Stimulated activated CD4-positive, alpha-beta T cell treated with anti-CD3 and anti-CD28 coated beads, Interleukin-15, amount 100 ng/mL, for 48 hours (primary cell): ENCODE measurements at regions not wholly inside any gene's neighbourhood (a gene's known extent, or its start where the extent isn't known, plus 50 kb on each side); places are given as distances from the start of the nearest gene placed in this dataset.
A peak's percentile ranks its signal among the peaks of the same experiment; 100 is the strongest.

Experiments
- DNase-seq, 2 donors: peaks; one replicate each; pipeline ENCODE4 v3.0.0-alpha.2; 2020; ENCODE audit warnings: low read depth in 2 of 2

DNA sequence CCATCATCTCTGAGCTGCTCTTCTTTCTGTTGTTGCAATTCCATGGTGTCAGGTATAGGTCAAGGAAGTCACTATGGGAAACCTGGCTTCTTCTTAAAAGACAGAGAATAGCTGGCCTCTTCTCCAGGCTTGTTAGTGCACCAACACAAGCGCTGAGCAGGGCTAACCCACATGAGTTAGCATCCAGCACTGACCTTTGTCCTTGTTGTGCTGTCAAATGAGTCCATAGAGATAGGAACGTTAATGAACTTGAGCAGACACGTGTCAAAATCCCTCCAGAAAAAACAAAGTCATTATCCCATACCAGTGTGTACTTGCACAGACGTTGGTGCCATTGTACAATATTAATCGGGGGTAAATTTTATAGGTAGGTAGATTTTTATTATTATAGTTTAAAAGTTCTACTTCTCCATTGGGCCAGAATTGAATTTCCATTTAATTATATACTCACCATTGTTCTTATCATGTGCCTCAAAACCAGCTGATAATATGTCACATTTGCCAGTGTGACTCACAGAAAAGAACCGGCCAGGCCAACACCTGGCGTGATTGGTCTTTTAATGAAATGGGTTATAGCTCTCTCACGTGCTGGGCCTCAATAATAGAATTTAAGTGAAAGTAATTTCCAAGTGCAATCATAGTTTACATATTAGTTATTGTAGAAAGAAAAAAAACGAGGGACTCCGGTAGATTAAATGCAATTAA, 468.8 kb upstream of the MGMT start:
- no peak for DNase-seq

DNA sequence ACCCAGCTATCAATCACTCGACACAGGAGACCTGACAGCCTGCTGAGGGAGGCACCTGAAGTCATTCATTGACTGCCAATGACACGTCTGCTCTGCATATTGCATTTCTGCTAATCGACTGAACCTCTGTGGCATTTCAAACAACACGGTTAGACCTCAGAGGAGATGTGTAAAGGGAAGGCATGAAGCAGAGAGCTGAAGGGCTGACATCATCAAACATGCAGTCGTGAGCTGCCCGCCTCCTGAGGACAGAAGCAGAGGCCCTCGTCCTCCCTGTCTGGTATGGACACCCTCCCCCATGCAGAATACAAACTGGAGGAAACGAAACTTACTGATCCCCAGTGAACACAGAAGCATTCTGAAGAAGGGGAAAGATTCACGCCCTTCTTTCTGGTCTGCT, 462.6 kb upstream of the MGMT start:
- DNase-seq = no peak

DNA sequence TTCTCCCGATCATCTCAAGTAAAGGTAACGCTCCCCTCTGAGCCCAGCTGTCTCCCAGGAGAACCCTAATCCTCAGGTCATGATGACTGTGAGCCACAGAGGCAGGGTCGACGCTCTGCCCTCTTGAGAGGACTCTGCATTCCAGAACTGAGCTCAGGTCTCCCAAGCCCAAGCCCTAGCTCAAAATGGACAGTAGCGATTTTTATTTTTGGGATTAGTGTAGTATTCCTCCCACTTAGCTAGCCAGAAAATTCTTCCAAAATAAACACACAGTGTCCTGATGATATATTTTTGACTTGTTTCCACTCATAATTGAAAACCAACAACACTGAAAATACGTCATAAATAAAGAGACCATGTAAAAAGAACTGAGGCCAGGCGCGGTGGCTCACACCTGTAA, 462.0 kb upstream of the MGMT start:
- no peak for DNase-seq

DNA sequence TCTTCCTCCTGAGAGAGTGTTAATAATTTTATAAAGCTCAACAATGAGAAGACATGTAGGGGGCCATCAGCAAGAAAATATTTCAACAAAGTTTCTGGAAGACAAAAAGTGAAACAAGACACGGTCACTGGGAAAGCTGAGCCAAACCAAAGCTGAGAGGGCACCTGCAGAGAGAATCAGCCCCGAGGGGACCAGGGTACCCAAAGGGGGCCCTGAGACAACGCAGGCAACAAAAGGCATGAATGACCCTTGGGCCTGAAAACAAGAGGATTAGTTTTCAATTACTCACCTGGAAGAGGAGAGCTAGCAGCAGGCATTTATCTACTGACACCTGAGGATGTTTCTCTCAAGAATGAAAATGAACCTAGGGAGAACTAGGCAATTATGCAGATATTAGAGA, 461.2 kb upstream of the MGMT start:
- no peak for DNase-seq

DNA sequence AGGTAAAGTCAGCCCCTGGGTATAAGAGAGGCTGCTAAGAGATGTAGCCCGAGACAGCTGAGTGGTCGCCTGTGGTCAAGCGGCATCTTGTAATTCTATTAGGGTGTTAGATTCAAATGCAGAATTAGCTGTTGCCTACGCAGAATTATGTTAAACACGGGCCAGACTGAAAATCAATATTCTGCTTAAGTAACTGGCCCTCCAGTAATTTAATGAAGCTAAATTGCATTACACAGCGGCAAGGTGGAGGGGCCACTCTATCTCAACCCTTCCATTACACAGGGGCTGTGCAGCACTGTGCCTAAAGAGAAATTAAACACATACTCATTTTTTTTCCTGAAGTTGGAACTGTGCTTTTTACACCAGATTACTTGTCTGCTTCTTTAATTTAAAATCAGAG, 448.5 kb upstream of the MGMT start:
- DNase-seq = no peak

- DNase-seq = no peak
These were observed 446.2 kb upstream of the MGMT start for GRCh38 chr10:129020651-129021330.

DNA sequence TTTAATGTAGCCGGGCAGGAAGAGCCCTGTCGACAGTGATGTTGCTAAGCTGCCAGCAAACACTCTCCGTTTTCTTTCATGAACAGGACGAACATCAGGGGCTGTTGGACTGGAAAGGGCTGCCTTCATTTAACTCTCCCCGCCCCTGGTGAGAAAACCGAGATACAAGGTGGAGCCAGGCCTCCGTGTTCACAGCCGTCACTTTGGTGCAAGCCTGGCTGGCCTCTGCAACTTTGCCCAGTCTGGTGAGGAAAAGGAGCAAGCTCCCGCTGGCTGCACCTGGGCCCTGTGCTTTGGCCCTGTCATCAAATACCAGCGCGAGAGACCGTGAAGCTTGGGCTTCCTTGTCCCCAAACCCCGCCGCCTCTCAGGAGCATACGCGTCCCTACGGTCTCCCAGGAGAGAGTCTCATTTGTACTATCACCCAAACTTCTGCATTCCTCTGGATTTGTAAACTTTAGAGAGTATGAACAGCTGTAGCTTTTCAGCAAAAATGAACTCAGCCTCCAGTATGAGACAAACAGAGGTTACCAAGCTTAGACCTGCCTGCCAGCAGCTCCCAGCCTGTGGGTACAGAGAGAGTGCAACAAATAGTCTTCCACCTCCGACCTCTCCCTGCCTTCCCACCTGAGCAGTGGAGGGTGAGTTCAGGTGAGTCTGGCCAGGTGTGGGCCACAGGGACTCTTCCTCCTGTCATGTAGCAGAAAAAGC, 445.3 kb upstream of the MGMT start:
- DNase-seq = no peak

DNA sequence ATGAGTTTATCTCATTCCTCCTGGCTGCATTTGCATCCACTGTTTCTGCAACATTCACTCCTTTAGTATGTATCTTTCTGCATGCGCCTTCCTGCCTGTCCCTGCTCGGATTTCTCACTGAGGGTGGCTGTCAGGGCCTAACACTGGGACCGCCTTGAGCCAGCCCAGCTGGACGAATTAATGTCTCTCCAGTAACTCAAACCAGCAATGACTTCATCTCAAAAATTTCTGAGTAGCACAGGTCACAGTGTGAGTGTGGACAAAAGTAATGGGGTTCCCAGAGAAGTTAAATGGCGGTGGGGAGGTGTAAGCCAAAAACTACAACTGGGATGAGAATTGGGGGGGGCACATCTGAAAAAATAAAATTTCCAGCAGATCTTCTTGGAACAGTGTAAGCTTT, 444.0 kb upstream of the MGMT start:
- DNase-seq = no peak

- no peak for DNase-seq
These were observed 443.0 kb upstream of the MGMT start for GRCh38 chr10:129024046-129024445.

- no peak for DNase-seq
These were observed 441.3 kb upstream of the MGMT start for GRCh38 chr10:129025787-129026186.

DNA sequence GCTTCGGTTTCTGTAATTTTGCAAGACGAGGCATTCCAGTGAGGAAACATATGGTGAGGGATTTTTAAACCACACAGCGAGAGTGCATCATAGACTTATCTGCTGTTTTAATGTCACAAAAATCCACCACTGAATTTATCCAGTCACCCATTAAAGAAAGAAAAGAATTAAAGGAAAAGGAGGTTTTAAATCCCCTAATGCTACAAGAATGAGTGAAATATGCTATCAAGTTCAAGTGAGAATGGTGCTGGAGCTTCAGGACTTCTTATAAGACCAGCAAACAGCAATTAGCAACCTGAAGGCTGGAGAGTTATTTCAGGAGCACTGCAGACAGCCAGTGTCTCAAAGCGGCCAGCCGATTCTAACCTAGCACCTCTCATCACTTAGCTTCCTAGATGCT, 439.1 kb upstream of the MGMT start:
- DNase-seq = no peak

GRCh38 chr10:129028451-129028850, 438.6 kb upstream of the MGMT start:
- no peak for DNase-seq

DNA sequence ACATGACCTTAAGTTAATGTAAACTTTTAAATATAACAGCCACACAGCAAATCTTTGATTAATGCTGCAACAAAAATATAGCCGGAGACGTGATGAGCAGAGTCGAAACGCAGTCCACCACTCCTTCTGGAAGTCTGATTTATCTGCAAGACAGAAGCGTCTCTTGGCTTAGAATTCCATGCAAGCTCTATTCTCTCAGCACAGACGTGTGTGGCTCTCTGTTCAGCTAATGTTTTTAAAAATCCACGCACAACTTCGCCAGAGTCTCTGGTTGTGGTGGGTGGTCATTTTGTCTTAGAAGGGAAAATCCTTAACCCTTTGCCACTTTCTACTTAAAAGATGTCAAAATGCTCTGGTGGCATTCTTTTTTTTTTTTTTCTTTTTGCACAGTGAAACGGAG, 438.0 kb upstream of the MGMT start:
- no peak for DNase-seq

DNA sequence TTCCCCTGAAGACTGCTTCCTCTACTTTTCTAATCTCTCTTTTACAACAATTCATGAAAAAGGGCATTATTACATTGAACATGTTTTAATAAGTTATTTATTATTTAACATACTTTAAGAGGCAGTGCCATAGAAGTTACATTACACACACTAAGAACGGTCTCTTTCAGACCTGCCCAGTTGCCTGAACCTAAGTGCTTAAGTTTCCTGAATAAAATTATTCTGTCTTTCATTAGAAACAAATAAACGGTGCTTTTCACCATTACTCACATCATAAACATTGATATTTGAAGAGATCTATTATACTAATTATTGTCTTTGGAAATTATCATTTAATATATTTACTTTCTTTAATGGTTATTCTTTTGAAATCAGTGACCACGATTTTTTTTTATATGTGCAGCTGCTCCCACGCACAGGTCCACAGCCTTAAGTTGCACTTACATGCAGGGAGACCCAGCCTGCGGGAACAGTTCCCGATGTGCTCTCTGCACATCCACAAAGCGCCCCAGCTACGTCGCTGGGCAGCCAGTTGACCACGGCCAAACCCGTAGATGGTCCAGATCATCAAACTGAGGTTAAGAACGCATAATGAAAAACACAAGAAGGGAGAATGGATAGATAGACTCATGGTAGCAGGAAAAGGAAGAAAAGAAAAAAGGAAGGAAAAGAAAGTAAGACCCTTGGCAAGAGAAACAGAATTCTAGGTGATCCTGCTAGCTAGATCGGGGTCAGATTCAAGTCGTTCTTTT, 437.0 kb upstream of the MGMT start:
- DNase-seq = no peak

DNA sequence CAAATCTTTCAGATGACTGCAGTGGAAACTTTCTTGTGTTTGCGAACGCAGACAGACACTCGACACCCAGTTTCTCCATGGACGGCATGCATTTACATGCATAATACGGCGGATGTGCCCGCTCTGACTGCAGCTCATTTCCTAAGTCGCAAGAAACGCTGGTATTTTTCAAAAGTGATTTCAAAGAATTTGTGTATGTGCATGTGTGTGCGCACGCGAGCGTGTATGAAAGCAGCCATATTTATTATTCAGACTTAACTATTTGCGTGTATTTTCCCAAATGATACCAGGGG, 436.5 kb upstream of the MGMT start:
- no peak for DNase-seq

DNA sequence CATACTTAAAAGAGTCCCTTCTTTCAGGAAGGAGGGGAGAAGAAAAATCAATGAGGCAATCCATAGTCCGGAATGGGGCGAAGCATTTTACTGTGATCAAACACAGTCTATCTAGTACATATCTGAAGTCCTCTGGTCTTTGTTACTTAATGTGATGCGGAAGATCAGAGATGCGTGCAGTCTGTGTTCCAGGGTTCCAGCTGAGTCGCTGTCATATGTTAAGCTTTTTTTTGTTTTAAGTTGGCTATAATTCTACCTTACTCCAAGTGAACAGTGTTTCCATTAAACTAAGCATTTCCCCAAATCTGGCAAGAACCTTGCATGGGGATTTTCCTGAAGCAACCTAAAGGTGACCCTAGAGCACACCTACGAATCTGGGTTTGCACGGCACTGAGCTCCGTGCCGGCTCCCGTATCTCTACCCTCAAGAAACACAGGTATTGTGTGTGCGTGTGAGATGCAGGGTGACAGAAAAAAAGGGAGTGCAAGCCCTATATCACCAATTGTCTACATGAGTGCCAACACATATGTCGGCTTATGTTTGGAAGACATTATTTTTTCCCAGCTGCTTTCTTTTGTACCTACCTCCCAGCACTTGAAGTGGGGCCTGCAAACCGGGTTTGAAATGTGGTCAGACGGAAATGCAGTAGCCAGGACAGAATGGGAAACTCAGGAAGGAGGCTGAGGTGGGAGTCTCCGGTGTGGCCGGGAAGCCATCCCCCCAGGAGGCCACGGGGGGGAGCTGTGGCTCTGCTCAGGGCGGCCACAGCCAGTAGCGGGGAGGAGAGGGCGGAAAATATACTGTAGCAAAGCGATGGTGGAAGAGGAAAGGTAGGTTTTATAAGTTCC, 435.8 kb upstream of the MGMT start:
- DNase-seq = peak; percentile 20 to 22

DNA sequence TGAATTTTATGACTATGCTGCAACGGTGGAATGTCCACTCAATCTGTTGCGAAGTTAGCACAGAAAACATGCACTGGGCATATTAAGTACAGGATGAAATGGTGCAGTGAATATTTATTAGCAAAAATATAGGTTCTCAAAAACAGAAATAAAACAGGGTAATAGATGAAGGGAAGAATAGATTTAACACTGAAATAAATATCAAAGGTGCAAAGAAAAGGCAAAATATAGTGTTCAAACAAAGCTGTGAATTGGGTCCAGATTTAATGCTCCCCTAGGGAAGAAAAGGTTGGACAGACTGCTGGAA, 435.2 kb upstream of the MGMT start:
- DNase-seq = no peak

GRCh38 chr10:129032372-129033313, 434.4 kb upstream of the MGMT start:
- DNase-seq = no peak

DNA sequence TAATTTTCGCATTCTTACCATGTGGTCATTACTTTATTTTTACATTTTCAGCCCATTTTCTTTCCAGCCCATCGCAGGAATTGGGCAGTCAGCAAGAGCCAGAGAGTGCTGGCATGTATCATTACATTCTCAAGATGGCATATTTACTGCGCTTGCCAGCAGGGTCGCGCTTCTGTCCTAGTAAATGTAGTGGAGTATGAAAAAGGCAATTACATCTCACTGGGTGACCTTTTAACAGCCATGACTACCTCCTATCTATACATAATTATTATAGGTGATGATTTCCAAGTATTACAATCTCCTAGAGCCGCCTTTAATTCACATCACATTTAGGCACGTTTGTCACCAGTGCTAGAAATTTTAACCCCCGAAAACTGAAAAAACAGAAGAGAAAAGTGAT, 433.7 kb upstream of the MGMT start:
- DNase-seq = no peak

GRCh38 chr10:129033790-129034272, 433.2 kb upstream of the MGMT start:
- DNase-seq = no peak
